Activated naive CD8-positive, alpha-beta T cell treated with anti-CD3 and anti-CD28 coated beads, Interleukin-2, amount 10 ng/mL, durations not matched to agents 7 days and 5 days (primary cell): ENCODE measurements at regions not wholly inside any gene's neighbourhood (a gene's known extent, or its start where the extent isn't known, plus 50 kb on each side); places are given as distances from the start of the nearest gene placed in this dataset.
A peak's percentile ranks its signal among the peaks of the same experiment; 100 is the strongest.

Experiments used
- ATAC-seq: fragments of 150-1000 bp; cut with Tn5 transposase; one replicate; pipeline ENCODE4 v1.10.0; 2021; ENCODE audit warnings: low read depth, moderate library complexity
- POLR2A ChIA-PET: fragments of 350-600 bp; sonication (Branson Sonifier 250); formaldehyde crosslinking; loops from one replicate; lab custom pipeline; 2021; ENCODE audit warnings: antibody characterized with exemption; lab: Charles Lee
- DNase-seq: peaks from one replicate; pipeline ENCODE4 v3.0.0; 2021
- H3K27ac Mint-ChIP-seq: one replicate; pipeline ENCODE4 v1.8.0; 2022; ENCODE audit warnings: mild to moderate bottlenecking, mixed read lengths
- H3K27me3 Mint-ChIP-seq: one replicate; pipeline ENCODE4 v1.8.0; 2022; ENCODE audit warnings: mild to moderate bottlenecking, moderate library complexity, mixed read lengths
- H3K36me3 Mint-ChIP-seq: one replicate; pipeline ENCODE4 v1.8.0; 2021; ENCODE audit warnings: mild to moderate bottlenecking, mixed read lengths
- H3K4me1 Mint-ChIP-seq: one replicate; pipeline ENCODE4 v1.8.0; 2021; ENCODE audit warnings: mixed read lengths
- H3K4me3 Mint-ChIP-seq: one replicate; pipeline ENCODE4 v1.8.0; 2022; ENCODE audit warnings: mild to moderate bottlenecking, moderate library complexity, mixed read lengths
- H3K9me3 Mint-ChIP-seq: one replicate; pipeline ENCODE4 v1.8.0; 2021; ENCODE audit warnings: mixed read lengths

DNA sequence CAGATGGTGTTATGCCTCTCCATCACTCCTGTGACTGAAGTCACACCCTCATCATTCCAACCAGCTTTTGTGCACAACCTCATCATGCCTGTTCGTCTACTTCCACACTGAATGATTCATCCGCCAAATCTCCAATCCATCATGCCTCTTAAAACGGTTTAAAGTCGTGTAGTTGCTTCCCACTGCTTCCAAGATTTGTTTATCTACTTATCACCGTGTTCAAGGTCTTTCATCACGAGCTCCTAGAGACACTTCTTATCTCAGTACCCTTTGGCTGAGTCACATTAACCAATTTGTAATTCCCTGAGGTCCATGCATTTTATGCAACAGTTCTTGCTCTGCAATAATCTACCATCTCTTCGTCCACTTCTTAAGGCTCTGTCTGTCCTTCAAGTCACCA lies 592.3 kb upstream of the ID2 start:
- no peak for ATAC-seq

DNA sequence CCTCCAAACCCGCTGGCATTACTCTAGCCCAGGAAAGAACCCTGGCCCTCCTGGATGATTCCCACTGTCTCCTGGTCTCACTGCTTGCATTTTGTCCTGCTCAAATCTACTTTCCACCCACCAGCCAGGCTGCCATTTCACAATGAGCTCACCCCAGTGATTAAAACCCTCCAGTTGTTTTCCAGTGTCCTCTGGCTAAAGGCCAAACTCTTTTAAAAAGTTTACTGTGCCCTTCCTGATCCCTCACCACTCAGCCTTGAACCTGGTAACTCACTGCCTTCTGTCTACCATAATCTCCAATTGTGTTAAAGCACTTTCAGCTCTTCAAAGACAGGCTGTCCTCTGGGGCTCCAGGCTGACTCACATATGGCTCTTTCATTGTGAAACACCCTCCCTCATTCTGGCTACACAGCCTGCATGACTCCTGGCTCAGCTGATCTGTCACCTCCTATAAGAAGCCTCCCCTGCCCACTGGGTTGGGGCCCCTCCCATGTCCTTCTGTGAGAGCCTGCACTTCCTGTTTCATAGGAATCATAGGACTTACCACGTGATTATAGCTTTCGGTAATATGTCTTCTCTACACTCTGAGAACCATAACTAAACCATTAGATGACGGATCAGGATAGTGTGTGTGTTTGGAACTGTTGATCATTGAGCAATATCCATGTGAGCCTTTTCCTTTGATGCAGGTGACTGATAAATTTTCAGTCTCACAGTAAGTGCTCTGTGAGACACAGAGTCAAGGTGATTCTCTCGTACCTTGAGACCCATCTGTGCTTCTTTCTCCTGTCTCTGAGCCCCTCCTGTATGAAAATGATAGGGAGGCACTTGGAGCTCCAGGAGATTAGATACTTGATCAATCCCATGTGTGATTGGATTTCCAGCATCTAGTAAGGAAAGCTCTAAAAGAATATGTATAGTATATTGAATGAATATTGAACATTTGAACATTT lies 590.8 kb upstream of the ID2 start:
- H3K27me3 Mint-ChIP-seq, result no peaks in the 10 kb centered on the region
- H3K27ac Mint-ChIP-seq, result no peak overlapping the region
- ATAC-seq (peak; percentile 74), DNase-seq (no peak)
- H3K36me3 Mint-ChIP-seq, result peaks cover 1% of the 10 kb centered on the region
- peaks cover 3% of the 10 kb centered on the region for H3K9me3 Mint-ChIP-seq
- POLR2A ChIA-PET, result no interaction called here
- no peaks in the 10 kb centered on the region for H3K4me1 Mint-ChIP-seq
- no peak overlapping the region for H3K4me3 Mint-ChIP-seq

More for the DNA sequence above, 592.3 kb upstream of the ID2 start:
- peaks cover 3% of the 10 kb centered on the region for H3K9me3 Mint-ChIP-seq
- DNase-seq, result no peak
- no peak overlapping the region for H3K27ac Mint-ChIP-seq
- peaks cover 1% of the 10 kb centered on the region for H3K36me3 Mint-ChIP-seq
- no peak overlapping the region for H3K4me3 Mint-ChIP-seq
- POLR2A ChIA-PET, result no interaction called here
- H3K4me1 Mint-ChIP-seq, result no peaks in the 10 kb centered on the region
- no peaks in the 10 kb centered on the region for H3K27me3 Mint-ChIP-seq

DNA sequence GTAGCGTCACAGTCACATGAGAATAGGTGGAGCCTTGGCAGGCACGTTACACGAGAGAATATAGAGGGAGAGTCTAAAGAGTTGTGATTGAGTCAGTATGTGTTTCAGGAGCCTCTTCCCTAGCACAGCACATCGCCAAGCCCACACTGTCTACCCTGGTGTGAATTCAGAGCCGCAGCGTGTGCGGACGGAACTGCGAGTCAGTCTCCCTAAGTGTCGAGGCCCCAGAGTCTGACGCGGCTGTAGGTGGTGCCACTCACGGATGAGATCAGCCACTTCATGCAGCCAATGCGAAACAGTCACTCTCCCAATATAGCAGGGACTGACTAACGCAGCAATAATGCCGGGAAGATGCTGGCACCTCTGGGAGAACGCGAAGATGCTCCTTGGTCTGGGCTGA lies 587.3 kb upstream of the ID2 start:
- Mint-ChIP-seq H3K4me1 (no peaks in the 10 kb centered on the region), H3K27me3 (no peaks in the 10 kb centered on the region), H3K36me3 (peaks cover 3% of the 10 kb centered on the region), H3K4me3 (no peak overlapping the region), H3K9me3 (peaks cover 8% of the 10 kb centered on the region), H3K27ac (no peak overlapping the region)
- DNase-seq (no peak), ATAC-seq (no peak)
- POLR2A ChIA-PET, result no interaction called here

DNA sequence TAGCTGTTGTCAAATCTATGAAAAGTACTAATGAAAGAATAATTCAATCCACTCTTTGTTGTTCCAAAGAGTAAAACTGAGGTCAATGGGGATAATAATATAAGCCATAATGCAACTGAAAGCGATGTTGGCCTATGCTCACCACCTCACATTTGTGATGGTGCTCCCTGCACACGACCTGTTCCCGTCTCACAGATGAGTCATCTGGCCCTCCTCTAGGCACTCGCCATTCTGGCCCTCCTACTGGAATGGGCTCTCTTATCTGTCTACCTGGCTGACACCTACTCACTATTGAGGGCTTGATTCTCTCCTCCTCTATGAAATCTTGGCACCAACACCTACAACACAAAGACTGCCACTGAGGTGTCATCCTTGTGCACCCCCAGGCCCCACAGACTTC lies 585.9 kb upstream of the ID2 start:
- DNase-seq, result no peak
- ATAC-seq, result no peak
- Mint-ChIP-seq H3K27me3 (no peaks in the 10 kb centered on the region), H3K4me3 (no peak overlapping the region), H3K27ac (no peak overlapping the region), H3K9me3 (peaks cover 8% of the 10 kb centered on the region), H3K4me1 (no peaks in the 10 kb centered on the region), H3K36me3 (peaks cover 3% of the 10 kb centered on the region)
- POLR2A ChIA-PET, result no interaction called here

DNA sequence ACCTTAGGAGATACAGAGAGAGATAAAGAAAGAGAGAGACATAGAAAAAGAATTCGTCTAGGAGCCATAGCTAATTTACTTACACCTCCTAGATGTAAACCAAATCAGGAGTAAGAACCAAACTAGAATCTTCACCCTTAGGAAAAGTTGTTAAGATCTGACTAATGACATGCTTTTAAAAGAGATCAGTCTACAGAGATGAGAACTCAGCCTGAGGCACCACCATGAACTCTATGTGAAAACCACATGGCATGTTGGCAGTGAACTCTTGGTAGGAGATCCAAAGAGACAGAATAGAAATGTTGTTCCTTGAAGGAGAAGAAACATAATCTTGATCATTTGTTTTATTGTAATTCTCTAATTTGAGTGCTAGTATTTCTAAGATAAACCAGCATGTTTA lies 585.4 kb upstream of the ID2 start:
- Mint-ChIP-seq H3K27me3 (no peaks in the 10 kb centered on the region), H3K4me1 (no peaks in the 10 kb centered on the region), H3K4me3 (no peak overlapping the region), H3K9me3 (peaks cover 8% of the 10 kb centered on the region), H3K27ac (no peak overlapping the region), H3K36me3 (peaks cover 3% of the 10 kb centered on the region)
- DNase-seq (no peak), ATAC-seq (no peak)
- POLR2A ChIA-PET, result no interaction called here

DNA sequence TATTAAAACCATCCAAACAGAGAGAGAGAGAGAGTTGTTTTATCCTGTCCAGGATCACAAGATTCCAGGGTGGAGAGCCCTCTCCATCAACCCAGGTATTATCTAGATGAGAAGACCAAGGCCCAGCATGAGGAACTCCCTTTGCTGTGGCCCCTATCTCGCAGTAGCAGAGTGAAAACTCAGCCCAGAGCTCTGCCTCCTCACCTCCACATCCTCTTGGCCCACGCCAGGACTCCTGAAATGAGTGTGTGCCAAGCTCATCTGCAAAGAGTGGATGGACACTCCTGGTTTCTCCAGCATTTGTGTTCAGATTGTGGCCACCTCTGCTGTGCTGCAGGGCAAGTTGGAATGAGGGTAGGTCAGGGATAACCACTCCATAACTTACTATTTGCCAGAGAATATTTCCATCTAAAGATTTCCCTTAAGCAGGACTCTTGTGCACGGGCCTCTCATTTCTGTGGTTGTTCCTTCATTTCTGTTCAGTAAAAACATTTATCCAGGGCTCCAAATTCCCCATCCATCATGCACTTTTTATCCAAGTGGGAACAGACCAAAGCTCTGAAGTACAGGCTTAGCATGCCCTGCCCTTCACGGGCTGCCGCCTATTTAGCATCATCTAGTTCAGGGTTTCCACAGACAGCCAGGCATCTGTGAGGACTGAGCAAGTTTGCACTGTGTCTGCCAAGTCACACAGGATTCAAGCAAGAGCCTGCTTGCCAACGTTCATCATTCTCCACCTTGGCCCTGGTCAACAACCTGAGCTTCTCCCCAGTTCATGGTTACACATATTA lies 583.2 kb upstream of the ID2 start:
- ATAC-seq, result no peak
- Mint-ChIP-seq H3K4me1 (no peaks in the 10 kb centered on the region), H3K27ac (no peak overlapping the region), H3K4me3 (no peak overlapping the region), H3K36me3 (peaks cover 3% of the 10 kb centered on the region), H3K27me3 (peaks cover 4% of the 10 kb centered on the region), H3K9me3 (peaks cover 8% of the 10 kb centered on the region)
- no peak for DNase-seq
- POLR2A ChIA-PET, result no interaction called here

DNA sequence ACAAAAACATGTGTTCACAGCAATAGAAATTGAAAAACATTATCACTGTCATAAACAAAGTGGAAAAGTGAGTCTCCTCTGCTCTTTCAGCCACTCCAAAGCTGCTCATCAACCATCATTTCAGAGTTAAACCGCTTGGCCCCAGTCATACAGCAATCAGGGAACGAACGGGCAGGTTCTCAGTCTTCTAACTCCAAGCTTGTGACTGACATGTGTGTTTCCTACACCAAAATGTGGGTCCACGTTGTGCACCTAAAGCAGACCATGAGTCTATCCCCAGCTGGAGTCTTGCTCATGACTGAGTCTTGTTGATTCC lies 582.6 kb upstream of the ID2 start:
- H3K9me3 Mint-ChIP-seq, result peaks cover 8% of the 10 kb centered on the region
- no peak for ATAC-seq

DNA sequence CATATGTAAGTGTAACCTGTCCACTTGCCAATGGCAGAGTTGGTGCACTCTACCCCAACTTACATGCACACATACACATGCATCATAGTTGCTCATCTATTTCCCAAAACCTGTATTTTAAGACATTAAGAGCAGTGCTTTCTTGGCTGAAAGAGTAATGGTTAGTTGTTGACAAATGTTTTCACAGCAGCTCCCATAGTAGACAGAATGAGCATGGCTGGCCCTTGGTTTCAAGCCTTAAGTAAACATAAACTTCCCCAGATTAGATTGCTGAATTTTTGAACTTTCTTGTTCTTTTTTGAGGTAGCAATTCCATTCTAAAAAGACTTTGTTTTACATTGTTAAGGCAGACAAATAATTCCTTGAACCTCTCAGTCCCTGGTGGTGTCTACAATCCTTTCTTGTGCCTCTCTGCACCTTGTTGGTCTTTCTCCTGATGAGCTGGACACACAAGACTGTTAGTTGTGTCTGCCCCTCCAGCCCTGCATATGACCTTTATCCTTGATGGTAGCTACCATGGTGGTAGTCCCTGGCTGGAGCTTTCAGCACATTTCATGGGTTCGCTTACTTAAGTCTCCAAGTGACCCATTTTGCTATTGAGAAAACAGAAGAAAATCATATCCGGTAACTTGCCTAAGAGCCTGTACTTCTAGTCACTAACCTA lies 580.1 kb upstream of the ID2 start:
- peaks cover 16% of the 10 kb centered on the region for H3K27me3 Mint-ChIP-seq

More for the DNA sequence above, 582.6 kb upstream of the ID2 start:
- H3K27ac Mint-ChIP-seq, result no peak overlapping the region
- no peaks in the 10 kb centered on the region for H3K4me1 Mint-ChIP-seq
- H3K27me3 Mint-ChIP-seq, result peaks cover 4% of the 10 kb centered on the region
- H3K4me3 Mint-ChIP-seq, result no peak overlapping the region
- no peak for DNase-seq
- H3K36me3 Mint-ChIP-seq, result peaks cover 3% of the 10 kb centered on the region
- POLR2A ChIA-PET, result no interaction called here

DNA sequence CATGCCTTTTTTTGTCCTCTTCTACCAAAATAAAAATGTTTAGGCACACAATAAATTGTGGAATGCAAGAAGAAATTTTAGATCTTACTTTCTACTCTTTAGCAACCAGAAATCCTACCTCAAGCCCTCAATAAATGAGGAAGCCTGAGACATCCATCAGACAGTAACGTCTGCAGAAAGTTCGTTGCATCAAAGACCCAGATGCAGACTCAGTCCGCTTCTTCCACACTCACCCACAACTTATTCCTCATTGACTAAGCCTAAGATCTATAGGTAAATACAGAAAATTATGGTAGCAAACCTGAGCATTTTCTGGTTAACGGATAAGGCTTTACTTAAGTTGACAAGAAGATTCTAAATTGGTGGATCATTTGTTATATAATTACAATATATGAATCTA lies 579.4 kb upstream of the ID2 start:
- Mint-ChIP-seq H3K9me3 (peaks cover 5% of the 10 kb centered on the region), H3K4me3 (no peak overlapping the region), H3K27ac (no peak overlapping the region), H3K27me3 (peaks cover 16% of the 10 kb centered on the region), H3K4me1 (peaks cover under 1% of the 10 kb centered on the region), H3K36me3 (peaks cover 3% of the 10 kb centered on the region)
- DNase-seq (no peak), ATAC-seq (no peak)
- POLR2A ChIA-PET, result no interaction called here

More for the DNA sequence above, 580.1 kb upstream of the ID2 start:
- no peak for ATAC-seq
- no peaks in the 10 kb centered on the region for H3K4me1 Mint-ChIP-seq
- POLR2A ChIA-PET, result no interaction called here
- H3K27ac Mint-ChIP-seq, result no peak overlapping the region
- H3K4me3 Mint-ChIP-seq, result no peak overlapping the region
- H3K9me3 Mint-ChIP-seq, result peaks cover 5% of the 10 kb centered on the region
- no peak for DNase-seq
- peaks cover 3% of the 10 kb centered on the region for H3K36me3 Mint-ChIP-seq

DNA sequence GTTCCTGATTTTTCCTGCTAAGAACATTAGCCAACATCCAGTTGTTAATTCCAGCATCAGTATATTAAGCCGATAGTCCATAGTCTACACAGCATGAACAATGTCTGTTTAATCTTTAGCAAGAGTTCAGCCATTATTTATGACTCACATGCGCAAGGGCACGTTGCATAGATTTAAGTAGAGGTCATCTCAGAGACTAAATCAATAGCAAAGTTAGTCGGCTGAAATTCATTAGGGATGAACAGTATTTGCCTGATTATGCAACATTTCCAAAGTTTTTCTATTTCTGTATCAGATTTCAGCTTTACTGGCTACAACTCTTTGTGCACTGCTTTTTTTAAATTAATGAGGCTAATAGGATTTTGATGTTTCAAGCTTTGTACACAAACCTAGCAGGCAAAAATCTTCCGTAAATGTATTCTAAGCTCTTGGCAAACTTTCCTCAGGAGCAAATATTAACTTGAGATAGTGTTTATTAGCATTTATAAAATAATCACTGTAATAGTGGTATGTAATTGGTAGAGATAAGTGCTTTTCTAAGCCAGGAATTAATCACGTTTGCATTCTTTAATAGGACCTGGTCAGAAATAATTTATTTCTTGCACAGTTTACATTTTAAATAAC lies 578.7 kb upstream of the ID2 start:
- ATAC-seq (no peak), DNase-seq (no peak)
- H3K27me3 Mint-ChIP-seq, result peaks cover 16% of the 10 kb centered on the region
- no peak overlapping the region for H3K27ac Mint-ChIP-seq
- POLR2A ChIA-PET, result no interaction called here
- H3K36me3 Mint-ChIP-seq, result no peaks in the 10 kb centered on the region
- peaks cover 7% of the 10 kb centered on the region for H3K4me1 Mint-ChIP-seq
- H3K4me3 Mint-ChIP-seq, result no peak overlapping the region
- H3K9me3 Mint-ChIP-seq, result peaks cover 3% of the 10 kb centered on the region

DNA sequence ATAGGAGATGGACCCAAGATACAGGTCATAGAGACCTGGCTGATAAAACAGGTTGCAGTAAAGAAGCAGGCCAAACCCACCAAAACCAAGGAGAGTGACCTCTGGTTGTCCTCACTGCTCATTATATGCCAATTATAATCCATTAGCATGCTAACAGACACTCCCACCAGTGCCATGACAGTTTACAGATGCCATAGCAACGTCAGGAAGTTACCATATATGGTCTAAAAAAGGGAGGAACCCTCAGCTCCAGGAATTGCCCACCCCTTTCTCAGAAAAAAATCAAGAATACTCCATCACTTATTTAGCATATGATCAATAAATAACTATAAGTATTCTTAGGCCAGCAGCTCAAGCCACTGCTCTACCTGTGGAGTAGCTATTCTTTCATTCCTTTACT lies 574.7 kb upstream of the ID2 start:
- DNase-seq (no peak), ATAC-seq (no peak)
- peaks cover 4% of the 10 kb centered on the region for H3K9me3 Mint-ChIP-seq
- no peak overlapping the region for H3K27ac Mint-ChIP-seq
- H3K36me3 Mint-ChIP-seq, result peaks cover 3% of the 10 kb centered on the region
- peaks cover 13% of the 10 kb centered on the region for H3K27me3 Mint-ChIP-seq
- H3K4me3 Mint-ChIP-seq, result no peak overlapping the region
- H3K4me1 Mint-ChIP-seq, result peaks cover 7% of the 10 kb centered on the region
- POLR2A ChIA-PET, result no interaction called here

DNA sequence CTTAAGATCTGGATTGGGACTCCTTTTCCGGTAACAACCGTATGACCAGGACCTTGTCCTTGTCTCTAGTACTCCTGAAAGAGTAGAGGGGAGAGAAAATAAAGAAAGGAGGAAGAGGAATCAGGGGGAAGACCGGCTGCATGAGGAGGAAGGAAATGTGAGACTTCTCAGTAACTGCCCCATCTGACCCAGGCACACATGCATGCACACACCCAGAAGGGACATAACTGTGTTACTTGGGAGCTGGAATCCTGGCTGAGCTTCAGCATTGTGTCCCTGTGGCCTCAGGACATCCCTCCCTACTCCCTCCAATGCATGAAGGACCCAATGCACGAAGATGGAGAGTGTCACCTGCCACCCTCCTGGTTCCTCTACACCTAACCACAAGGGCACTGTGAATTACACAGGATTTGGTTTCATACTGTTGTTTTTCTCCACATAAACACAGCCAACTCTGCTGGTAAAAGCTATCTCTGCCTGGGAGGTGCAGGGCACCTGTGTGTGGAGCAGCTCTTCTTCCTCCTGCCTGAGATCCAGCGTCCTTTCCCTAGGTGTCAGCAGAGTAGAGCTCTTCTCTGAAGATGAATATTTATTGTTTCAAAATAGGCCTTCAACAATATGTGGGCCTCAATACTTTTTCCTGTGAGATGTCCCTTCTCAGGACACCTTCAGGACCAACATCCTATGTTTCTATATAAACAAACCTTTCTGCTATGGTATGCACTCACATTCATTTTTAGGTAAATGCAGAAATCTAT lies 574.1 kb upstream of the ID2 start:
- Mint-ChIP-seq H3K4me3 (no peak overlapping the region), H3K27me3 (peaks cover 12% of the 10 kb centered on the region), H3K4me1 (peaks cover 7% of the 10 kb centered on the region), H3K36me3 (peaks cover 3% of the 10 kb centered on the region), H3K27ac (no peak overlapping the region), H3K9me3 (peaks cover 4% of the 10 kb centered on the region)
- ATAC-seq (no peak), DNase-seq (no peak)
- POLR2A ChIA-PET, result no interaction called here

DNA sequence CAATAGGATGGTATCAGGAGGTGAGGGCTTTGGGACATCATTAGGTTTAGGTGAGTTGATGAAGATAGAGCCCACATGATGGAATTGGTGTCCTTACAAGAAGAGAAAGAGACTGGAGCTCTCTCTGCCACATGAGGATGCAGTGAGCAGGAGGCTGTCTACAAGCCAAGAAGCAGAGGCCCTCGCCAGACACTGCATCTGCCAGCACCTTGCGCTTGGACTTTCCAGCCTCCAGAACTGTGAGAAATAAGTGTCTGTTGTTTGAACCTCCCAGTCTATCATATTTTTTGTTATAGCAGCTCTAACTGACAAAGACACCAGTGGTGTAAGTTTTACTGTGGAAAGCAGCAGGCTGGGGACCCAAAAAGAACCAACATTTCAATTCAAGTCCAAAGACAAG lies 571.1 kb upstream of the ID2 start:
- peaks cover 7% of the 10 kb centered on the region for H3K4me1 Mint-ChIP-seq
- H3K27me3 Mint-ChIP-seq, result peaks cover 10% of the 10 kb centered on the region
- no peak for DNase-seq
- no peak overlapping the region for H3K4me3 Mint-ChIP-seq
- no peak for ATAC-seq
- peaks cover 2% of the 10 kb centered on the region for H3K9me3 Mint-ChIP-seq
- POLR2A ChIA-PET, result no interaction called here
- no peak overlapping the region for H3K27ac Mint-ChIP-seq
- peaks cover 3% of the 10 kb centered on the region for H3K36me3 Mint-ChIP-seq
